Suppressor macrophage (primary cell): ENCODE measurements at regions not wholly inside any gene's neighbourhood (a gene's known extent, or its start where the extent isn't known, plus 50 kb on each side); places are given as distances from the start of the nearest gene placed in this dataset.

Source experiments
- DNase-seq, 4 experiments: peaks; one replicate each; pipeline ENCODE4 v3.0.0-alpha.2; 2020 to 2022

GRCh38 chr12:45553204-45553603, 176.3 kb upstream of the ARID2 start:
- DNase-seq = no peak

GRCh38 chr12:45557016-45557415, 172.5 kb upstream of the ARID2 start:
- DNase-seq = peak; percentile 77 to 85 (median 81)

GRCh38 chr12:45558353-45558752, 171.2 kb upstream of the ARID2 start:
- no peak for DNase-seq

- DNase-seq = no peak
These were observed 170.0 kb upstream of the ARID2 start for GRCh38 chr12:45559537-45559936.

- no peak for DNase-seq
These were observed 168.8 kb upstream of the ARID2 start for GRCh38 chr12:45560689-45561088.

GRCh38 chr12:45561488-45561887, 168.0 kb upstream of the ARID2 start:
- no peak for DNase-seq

- no peak for DNase-seq
These were observed 163.9 kb upstream of the ARID2 start for GRCh38 chr12:45565590-45565989.

- DNase-seq = no peak
These were observed 163.2 kb upstream of the ARID2 start for GRCh38 chr12:45566257-45566656.

GRCh38 chr12:45568808-45569207, 160.7 kb upstream of the ARID2 start:
- DNase-seq = peak in 3 of 4 experiments; percentile 17 to 20 (median 19)

- no peak for DNase-seq
These were observed 159.0 kb upstream of the ARID2 start for GRCh38 chr12:45570501-45570900.

GRCh38 chr12:45572114-45572513, 157.4 kb upstream of the ARID2 start:
- DNase-seq = no peak

GRCh38 chr12:45575417-45575816, 154.1 kb upstream of the ARID2 start:
- DNase-seq = peak; percentile 37 to 62 (median 50)

GRCh38 chr12:45575823-45576475, 153.6 kb upstream of the ARID2 start:
- DNase-seq = peak; percentile 60 to 83 (median 75)

GRCh38 chr12:45577844-45578399, 151.6 kb upstream of the ARID2 start:
- peak in 2 of 4 experiments; percentile 11 to 19 for DNase-seq

- no peak for DNase-seq
These were observed 149.0 kb upstream of the ARID2 start for GRCh38 chr12:45580356-45580969.

GRCh38 chr12:45581112-45581511, 148.4 kb upstream of the ARID2 start:
- no peak for DNase-seq

- DNase-seq = no peak
These were observed 147.0 kb upstream of the ARID2 start for GRCh38 chr12:45582536-45582935.

GRCh38 chr12:45582986-45583659, 146.4 kb upstream of the ARID2 start:
- no peak for DNase-seq

- no peak for DNase-seq
These were observed 145.2 kb upstream of the ARID2 start for GRCh38 chr12:45584336-45584735.

- no peak for DNase-seq
These were observed 143.8 kb upstream of the ARID2 start for GRCh38 chr12:45585522-45586230.

- no peak for DNase-seq
These were observed 143.0 kb upstream of the ARID2 start for GRCh38 chr12:45586486-45586885.

- peak in 2 of 4 experiments; percentile 3 to 6 for DNase-seq
These were observed 142.5 kb upstream of the ARID2 start for GRCh38 chr12:45587012-45587411.
